Skin epidermis (tissue), 12 donors: ENCODE measurements at regions not wholly inside any gene's neighbourhood (a gene's known extent, or its start where the extent isn't known, plus 50 kb on each side); places are given as distances from the start of the nearest gene placed in this dataset.

Experiments used
- H3K27ac ChIP-seq, 21 experiments: fragments of 200-600 bp; sonication (generic) in 11 of 21; one replicate each; pipeline ENCODE4 v1.5.0; 2020; ENCODE audit warnings: mild to moderate bottlenecking in 3 of 21, inconsistent platforms in 2 of 21, moderate library complexity in 2 of 21
- H3K4me3 ChIP-seq, 7 experiments: fragments of 200-600 bp; sonication (generic) in 2 of 7; one replicate each; pipeline ENCODE4 v1.5.0; 2020; ENCODE audit warnings: inconsistent platforms in 2 of 7, mild to moderate bottlenecking in 2 of 7, moderate library complexity in 1 of 7

GRCh38 chr12:76701690-76702089 is 62.2 kb upstream of the ZDHHC17 start:
- H3K4me3 ChIP-seq, result no peak overlapping the region
- no peak overlapping the region for H3K27ac ChIP-seq

GRCh38 chr12:76702946-76703345 is 61.0 kb upstream of the ZDHHC17 start:
- Histone ChIP-seq H3K4me3 (no peak overlapping the region), H3K27ac (peak overlapping the region in 1 of 21 experiments; percentile 6)

- H3K4me3 ChIP-seq, result no peak overlapping the region
- no peak overlapping the region for H3K27ac ChIP-seq
These were observed 59.2 kb upstream of the ZDHHC17 start for GRCh38 chr12:76704693-76705092.

GRCh38 chr12:76706101-76706500 is 57.8 kb upstream of the ZDHHC17 start:
- H3K27ac ChIP-seq, result peak overlapping the region in 1 of 21 experiments; percentile 9

GRCh38 chr12:76706761-76707160 is 57.2 kb upstream of the ZDHHC17 start:
- Histone ChIP-seq H3K27ac (no peak overlapping the region), H3K4me3 (no peak overlapping the region)

More at GRCh38 chr12:76706101-76706500, 57.8 kb upstream of the ZDHHC17 start:
- no peak overlapping the region for H3K4me3 ChIP-seq

GRCh38 chr12:76707772-76708171 is 56.1 kb upstream of the ZDHHC17 start:
- no peak overlapping the region for H3K27ac ChIP-seq

GRCh38 chr12:76708296-76708695 is 55.6 kb upstream of the ZDHHC17 start:
- Histone ChIP-seq H3K27ac (no peak overlapping the region), H3K4me3 (no peak overlapping the region)

More at GRCh38 chr12:76707772-76708171, 56.1 kb upstream of the ZDHHC17 start:
- no peak overlapping the region for H3K4me3 ChIP-seq

- no peak overlapping the region for H3K4me3 ChIP-seq
- no peak overlapping the region for H3K27ac ChIP-seq
These were observed 52.7 kb upstream of the ZDHHC17 start for GRCh38 chr12:76711241-76711640.

- H3K27ac ChIP-seq, result no peak overlapping the region
- no peak overlapping the region for H3K4me3 ChIP-seq
These were observed 50.8 kb upstream of the ZDHHC17 start for GRCh38 chr12:76713130-76713529.

- Histone ChIP-seq H3K27ac (no peak overlapping the region), H3K4me3 (no peak overlapping the region)
These were observed 49.9 kb upstream of the ZDHHC17 start for GRCh38 chr12:76713986-76714385.
